ENCODE measurements at regions not wholly inside any gene's neighbourhood (a gene's known extent, or its start where the extent isn't known, plus 50 kb on each side); places are given as distances from the start of the nearest gene placed in this dataset.

- DNase-seq = no peak
Measured at GRCh38 chr19:30171138-30171635, 201.0 kb upstream of the ZNF536 start.

- no peak for DNase-seq
Measured at GRCh38 chr19:30171795-30172612, 200.2 kb upstream of the ZNF536 start.

GRCh38 chr19:30172613-30173242 lies 199.5 kb upstream of the ZNF536 start:
- DNase-seq = no peak

GRCh38 chr19:30173593-30174356 lies 198.4 kb upstream of the ZNF536 start:
- no peak for DNase-seq

- DNase-seq = no peak
Measured at GRCh38 chr19:30174357-30174645, 197.9 kb upstream of the ZNF536 start.

GRCh38 chr19:30174791-30175190 lies 197.4 kb upstream of the ZNF536 start:
- DNase-seq = no peak

- no peak for DNase-seq
Measured at GRCh38 chr19:30175987-30176386, 196.2 kb upstream of the ZNF536 start.

GRCh38 chr19:30178721-30179402 lies 193.3 kb upstream of the ZNF536 start:
- no peak for DNase-seq

GRCh38 chr19:30180691-30181090 lies 191.5 kb upstream of the ZNF536 start:
- DNase-seq = no peak

- no peak for DNase-seq
Measured at GRCh38 chr19:30183807-30184490, 188.2 kb upstream of the ZNF536 start.

GRCh38 chr19:30202060-30202600 lies 170.1 kb upstream of the ZNF536 start:
- no peak for DNase-seq

GRCh38 chr19:30204721-30205120 lies 167.5 kb upstream of the ZNF536 start:
- no peak for DNase-seq

- no peak for DNase-seq
Measured at GRCh38 chr19:30206187-30206586, 166.0 kb upstream of the ZNF536 start.

- no peak for DNase-seq
Measured at GRCh38 chr19:30207357-30207756, 164.8 kb upstream of the ZNF536 start.

GRCh38 chr19:30208436-30209060 lies 163.6 kb upstream of the ZNF536 start:
- DNase-seq = no peak

GRCh38 chr19:30209617-30210600 lies 162.3 kb upstream of the ZNF536 start:
- DNase-seq = no peak

GRCh38 chr19:30212574-30212973 lies 159.6 kb upstream of the ZNF536 start:
- no peak for DNase-seq

GRCh38 chr19:30214651-30215051 lies 157.5 kb upstream of the ZNF536 start:
- no peak for DNase-seq

- DNase-seq = no peak
Measured at GRCh38 chr19:30215248-30215647, 156.9 kb upstream of the ZNF536 start.

GRCh38 chr19:30216453-30216852 lies 155.7 kb upstream of the ZNF536 start:
- no peak for DNase-seq

Measured in right kidney (tissue), 1 donor.